Femur (tissue), 1 donor: ENCODE measurements at regions not wholly inside any gene's neighbourhood (a gene's known extent, or its start where the extent isn't known, plus 50 kb on each side); places are given as distances from the start of the nearest gene placed in this dataset.
A peak's percentile ranks its signal among the peaks of the same experiment; 100 is the strongest.

Experiments used
- DNase-seq: peaks from one replicate; pipeline ENCODE4 v3.0.0-alpha.2; 2017

- DNase-seq, result no peak
Observed at GRCh38 chr5:115374057-115374775, 77.8 kb upstream of the CCDC112 start.

DNA sequence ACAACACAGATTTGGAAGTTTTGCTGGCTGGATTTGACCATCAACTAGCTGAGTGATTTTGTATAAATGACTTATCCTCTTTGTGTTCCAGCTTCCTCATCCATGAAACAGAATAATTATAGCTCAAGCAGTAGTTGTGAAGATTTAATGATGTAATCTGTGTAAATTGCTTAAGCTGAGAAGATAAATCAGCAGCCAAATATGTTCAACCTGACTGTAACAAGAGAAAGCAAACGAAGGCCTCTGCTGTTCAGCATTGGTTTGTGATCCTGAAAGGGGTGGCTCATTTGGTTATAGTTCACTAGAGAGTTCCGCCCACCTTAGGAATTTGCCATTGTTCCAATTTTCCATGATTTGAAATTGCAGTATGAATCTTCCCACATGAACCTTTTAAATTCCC lies 75.7 kb upstream of the CCDC112 start:
- no peak for DNase-seq

- no peak for DNase-seq
Observed at GRCh38 chr5:115369430-115370144, 73.1 kb upstream of the CCDC112 start.

DNA sequence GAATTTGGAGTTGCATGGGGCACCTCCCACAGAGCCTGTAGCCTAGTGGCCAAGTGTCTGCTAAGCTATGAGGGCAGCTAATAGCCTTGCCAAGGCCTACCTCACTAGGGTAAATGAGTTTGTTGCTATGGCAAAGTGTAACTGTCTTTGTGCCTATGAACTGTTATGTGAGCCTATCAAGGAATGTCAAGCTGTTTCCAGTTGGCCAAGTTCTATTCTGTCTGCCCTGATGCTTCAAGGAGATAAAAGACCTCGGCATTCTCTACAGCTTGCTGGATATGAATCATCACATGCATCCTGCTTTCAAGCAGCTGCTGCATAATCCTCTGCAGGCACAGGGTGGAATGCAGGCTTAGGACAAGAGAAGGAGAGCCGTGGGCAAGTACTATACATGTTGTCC lies 69.8 kb upstream of the CCDC112 start:
- DNase-seq, result peak; percentile 64

- no peak for DNase-seq
Observed at GRCh38 chr5:115363879-115364278, 67.4 kb upstream of the CCDC112 start.

DNA sequence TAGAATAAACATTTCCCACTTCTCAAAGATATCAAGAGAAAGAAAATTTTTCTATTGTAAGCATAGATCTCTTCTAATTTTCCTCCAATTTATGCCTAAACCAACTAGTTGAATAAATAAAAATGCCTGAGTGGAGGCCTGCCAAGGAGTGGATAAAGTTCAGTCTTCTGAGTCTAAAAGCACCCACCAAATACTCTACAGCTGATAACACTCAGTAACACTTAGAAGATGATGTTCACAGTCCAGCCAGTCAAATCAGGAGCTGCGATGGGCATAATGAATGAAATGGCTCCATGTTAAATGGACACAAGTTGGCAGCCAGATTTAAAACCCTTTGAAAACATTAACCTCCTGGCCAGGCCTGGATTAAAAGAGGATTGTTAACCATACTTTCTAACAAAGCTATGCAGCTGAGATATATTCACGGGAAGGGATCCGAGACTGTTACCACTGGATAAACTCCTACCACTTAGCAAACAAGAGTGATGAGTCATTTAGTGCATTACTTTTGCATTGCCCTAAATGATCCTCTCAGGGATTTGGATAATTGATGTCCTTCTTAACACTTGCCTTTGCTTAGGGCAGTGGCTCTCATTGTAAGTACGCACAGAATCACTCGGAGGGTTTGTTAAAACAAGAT lies 63.7 kb upstream of the CCDC112 start:
- no peak for DNase-seq

DNA sequence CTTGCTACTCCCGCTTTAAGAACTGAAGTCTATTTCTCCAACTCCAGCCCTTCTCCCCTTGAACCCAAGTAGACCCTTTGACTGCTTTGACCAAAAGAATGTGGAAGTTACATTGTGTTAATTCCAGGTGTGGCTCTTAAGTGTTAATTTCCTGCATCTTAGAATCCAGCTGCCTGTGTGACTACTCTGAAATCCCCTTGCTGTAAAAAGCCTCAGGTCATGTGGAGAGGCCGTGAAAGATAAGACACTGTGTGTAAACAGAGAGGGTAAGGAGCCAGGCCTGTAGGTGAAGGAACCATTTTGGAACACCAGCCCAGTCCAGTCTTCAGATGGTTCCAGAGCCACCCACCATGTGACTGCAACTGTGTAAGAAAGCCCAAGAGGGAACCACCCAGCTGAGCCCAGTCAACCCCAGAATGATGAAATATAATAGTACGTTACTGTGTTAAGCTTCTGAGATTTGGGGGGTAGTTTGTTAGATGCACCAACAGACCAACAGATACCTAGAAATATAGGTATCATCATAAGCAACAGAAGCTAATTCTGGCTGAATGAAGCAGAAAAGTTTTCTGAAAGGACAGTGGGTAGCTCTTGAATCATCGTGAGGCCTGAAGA lies 59.4 kb upstream of the CCDC112 start:
- DNase-seq, result no peak

GRCh38 chr5:115355095-115355494 lies 58.6 kb upstream of the CCDC112 start:
- no peak for DNase-seq

DNA sequence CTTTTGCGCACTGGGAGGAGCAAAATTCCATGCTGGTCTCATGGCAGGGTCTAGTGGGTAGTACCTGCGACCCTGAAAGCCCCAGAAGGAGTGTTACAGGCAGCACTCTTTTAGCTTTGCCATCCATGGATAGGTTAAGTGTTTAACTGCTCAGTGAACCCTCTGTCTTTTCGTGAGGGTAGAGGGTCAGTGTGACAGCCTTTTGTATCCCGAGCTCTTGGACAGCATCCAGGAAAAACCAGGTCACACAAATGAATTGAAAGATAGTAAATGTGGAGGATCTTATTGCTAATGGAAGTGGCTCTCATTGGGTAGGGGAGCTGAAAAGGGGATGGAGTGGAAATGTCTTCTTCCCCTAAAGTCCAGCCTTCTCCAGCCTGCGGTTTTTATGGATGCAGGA lies 57.8 kb upstream of the CCDC112 start:
- DNase-seq, result no peak

- DNase-seq, result no peak
Observed at GRCh38 chr5:115352571-115352970, 56.1 kb upstream of the CCDC112 start.

DNA sequence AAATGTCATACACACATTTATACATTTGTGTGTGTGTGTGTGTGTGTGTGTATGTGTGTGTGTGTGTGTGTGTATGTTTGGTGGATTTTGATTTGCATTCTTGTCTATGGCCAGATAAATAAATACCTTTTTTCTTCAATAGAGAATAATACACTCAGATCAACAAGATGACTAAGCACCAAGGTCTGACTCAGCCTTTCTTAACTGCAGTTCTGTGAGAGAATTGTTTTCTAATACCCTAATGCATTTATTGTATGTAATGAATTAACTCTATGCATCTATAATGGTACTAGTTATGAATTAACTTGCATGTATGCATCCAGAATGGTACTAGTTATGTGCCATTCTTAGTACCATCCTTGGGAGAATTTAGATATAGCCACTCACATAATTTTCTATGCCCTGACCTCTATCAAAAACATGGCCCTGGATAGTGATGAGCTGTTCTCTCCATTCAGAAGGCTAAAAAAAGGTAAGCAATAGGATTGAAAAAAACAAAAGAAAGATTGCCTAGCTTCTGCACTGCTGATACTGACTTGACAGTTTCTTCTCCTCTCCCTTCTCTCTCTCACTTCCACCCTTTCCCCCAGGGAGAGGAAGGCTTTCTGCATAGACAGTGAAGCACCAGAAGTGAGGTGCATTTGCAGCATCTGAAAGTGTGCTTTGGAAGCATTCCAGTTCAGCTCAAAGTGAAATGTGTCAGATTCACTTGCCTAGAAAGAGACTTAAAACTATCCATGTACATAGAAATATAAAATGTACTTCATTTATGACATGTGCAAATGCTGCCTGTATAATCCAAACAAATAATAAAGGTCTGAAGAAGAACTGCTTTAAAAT lies 55.1 kb upstream of the CCDC112 start:
- no peak for DNase-seq

GRCh38 chr5:115350894-115351293 lies 54.4 kb upstream of the CCDC112 start:
- DNase-seq, result no peak

GRCh38 chr5:115349001-115349817 lies 52.8 kb upstream of the CCDC112 start:
- DNase-seq, result no peak

DNA sequence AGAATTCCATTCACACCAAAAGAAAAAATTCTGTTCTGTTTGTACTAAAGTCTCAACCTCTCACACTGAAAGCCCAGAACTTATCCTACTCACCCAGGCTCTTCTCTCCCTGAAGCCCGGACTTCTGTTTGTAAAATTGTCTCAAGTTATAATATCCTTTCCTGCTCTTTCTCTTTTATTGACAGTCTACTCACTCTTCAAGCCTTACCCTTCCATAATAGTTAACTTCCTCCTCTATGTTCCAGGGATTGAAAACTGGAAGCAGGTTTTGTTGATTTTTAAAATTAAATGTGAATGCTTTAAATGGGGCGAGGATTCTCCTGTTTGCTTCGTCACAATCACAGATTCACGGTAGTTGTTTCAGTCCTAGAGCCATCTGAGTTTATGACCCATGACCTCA lies 51.7 kb upstream of the CCDC112 start:
- no peak for DNase-seq
